HepG2 (cell line): ENCODE measurements at regions not wholly inside any gene's neighbourhood (a gene's known extent, or its start where the extent isn't known, plus 50 kb on each side); places are given as distances from the start of the nearest gene placed in this dataset.

Source experiments
- KLF6 ChIP-seq: IDR thresholded peaks from 2 replicates; pipeline ENCODE4 v1.8.0; 2016; ENCODE audit warnings: missing biosample characterization, missing genetic modification reagents
- NFKBIZ ChIP-seq: IDR thresholded peaks from 2 replicates; pipeline ENCODE4 v1.6.1; 2018; ENCODE audit warnings: missing genetic modification reagents, missing compliant biosample characterization
- NKX3-1 ChIP-seq: sonication (generic); formaldehyde crosslinking; IDR thresholded peaks from 2 replicates; pipeline ENCODE4 v1.5.0; 2020; ENCODE audit warnings: missing genetic modification reagents
- RXRB ChIP-seq: IDR thresholded peaks from 2 replicates; pipeline ENCODE4 v1.6.1; 2016; ENCODE audit warnings: borderline replicate concordance, missing genetic modification reagents, missing compliant biosample characterization
- SPEN ChIP-seq: sonication (generic); formaldehyde crosslinking; IDR thresholded peaks from 2 replicates; pipeline ENCODE4 v1.5.1; 2020; ENCODE audit warnings: low read depth, mild to moderate bottlenecking, missing genetic modification reagents
- YEATS4 ChIP-seq: sonication (generic); formaldehyde crosslinking; IDR thresholded peaks from 2 replicates; pipeline ENCODE4 v1.4.0; 2020; ENCODE audit warnings: missing genetic modification reagents, borderline replicate concordance
- ZBED4 ChIP-seq: sonication (generic); formaldehyde crosslinking; IDR thresholded peaks from 2 replicates; pipeline ENCODE4 v1.4.0; 2020; ENCODE audit warnings: missing genetic modification reagents, borderline replicate concordance
- ZFY ChIP-seq: sonication (generic); formaldehyde crosslinking; IDR thresholded peaks from 2 replicates; pipeline ENCODE4 v1.4.0; 2020; ENCODE audit warnings: missing genetic modification reagents
- ZNF263 ChIP-seq: sonication (generic); formaldehyde crosslinking; IDR thresholded peaks from 2 replicates; pipeline ENCODE4 v1.4.0; 2020; ENCODE audit warnings: missing genetic modification reagents
- ZNF329 ChIP-seq: sonication (generic); formaldehyde crosslinking; IDR thresholded peaks from 2 replicates; pipeline ENCODE4 v1.9.0; 2021; ENCODE audit warnings: low read depth, mild to moderate bottlenecking, missing genetic modification reagents
- ZNF331 ChIP-seq: sonication (generic); formaldehyde crosslinking; IDR thresholded peaks from 2 replicates; pipeline ENCODE4 v1.4.0; 2020; ENCODE audit warnings: missing genetic modification reagents
- ZNF709 ChIP-seq: sonication (generic); formaldehyde crosslinking; IDR thresholded peaks from 2 replicates; pipeline ENCODE4 v1.5.0; 2020; ENCODE audit warnings: mild to moderate bottlenecking, missing genetic modification reagents
- ZNF772 ChIP-seq: sonication (generic); formaldehyde crosslinking; IDR thresholded peaks from 2 replicates; pipeline ENCODE4 v1.5.0; 2020; ENCODE audit warnings: mild to moderate bottlenecking, missing genetic modification reagents
- ZNF800 ChIP-seq: sonication (generic); formaldehyde crosslinking; IDR thresholded peaks from 2 replicates; pipeline ENCODE4 v1.4.0; 2020; ENCODE audit warnings: missing genetic modification reagents
- TF ChIP-seq, protein P1 (sequence below): sonication (generic); formaldehyde crosslinking; IDR thresholded peaks from one replicate; pipeline ENCODE4 v1.5.1; 2020; ENCODE audit warnings: mild to moderate bottlenecking, missing genetic modification reagents; ENCODE audit errors: not compliant biosample characterization

- TF ChIP-seq, protein P1, sequence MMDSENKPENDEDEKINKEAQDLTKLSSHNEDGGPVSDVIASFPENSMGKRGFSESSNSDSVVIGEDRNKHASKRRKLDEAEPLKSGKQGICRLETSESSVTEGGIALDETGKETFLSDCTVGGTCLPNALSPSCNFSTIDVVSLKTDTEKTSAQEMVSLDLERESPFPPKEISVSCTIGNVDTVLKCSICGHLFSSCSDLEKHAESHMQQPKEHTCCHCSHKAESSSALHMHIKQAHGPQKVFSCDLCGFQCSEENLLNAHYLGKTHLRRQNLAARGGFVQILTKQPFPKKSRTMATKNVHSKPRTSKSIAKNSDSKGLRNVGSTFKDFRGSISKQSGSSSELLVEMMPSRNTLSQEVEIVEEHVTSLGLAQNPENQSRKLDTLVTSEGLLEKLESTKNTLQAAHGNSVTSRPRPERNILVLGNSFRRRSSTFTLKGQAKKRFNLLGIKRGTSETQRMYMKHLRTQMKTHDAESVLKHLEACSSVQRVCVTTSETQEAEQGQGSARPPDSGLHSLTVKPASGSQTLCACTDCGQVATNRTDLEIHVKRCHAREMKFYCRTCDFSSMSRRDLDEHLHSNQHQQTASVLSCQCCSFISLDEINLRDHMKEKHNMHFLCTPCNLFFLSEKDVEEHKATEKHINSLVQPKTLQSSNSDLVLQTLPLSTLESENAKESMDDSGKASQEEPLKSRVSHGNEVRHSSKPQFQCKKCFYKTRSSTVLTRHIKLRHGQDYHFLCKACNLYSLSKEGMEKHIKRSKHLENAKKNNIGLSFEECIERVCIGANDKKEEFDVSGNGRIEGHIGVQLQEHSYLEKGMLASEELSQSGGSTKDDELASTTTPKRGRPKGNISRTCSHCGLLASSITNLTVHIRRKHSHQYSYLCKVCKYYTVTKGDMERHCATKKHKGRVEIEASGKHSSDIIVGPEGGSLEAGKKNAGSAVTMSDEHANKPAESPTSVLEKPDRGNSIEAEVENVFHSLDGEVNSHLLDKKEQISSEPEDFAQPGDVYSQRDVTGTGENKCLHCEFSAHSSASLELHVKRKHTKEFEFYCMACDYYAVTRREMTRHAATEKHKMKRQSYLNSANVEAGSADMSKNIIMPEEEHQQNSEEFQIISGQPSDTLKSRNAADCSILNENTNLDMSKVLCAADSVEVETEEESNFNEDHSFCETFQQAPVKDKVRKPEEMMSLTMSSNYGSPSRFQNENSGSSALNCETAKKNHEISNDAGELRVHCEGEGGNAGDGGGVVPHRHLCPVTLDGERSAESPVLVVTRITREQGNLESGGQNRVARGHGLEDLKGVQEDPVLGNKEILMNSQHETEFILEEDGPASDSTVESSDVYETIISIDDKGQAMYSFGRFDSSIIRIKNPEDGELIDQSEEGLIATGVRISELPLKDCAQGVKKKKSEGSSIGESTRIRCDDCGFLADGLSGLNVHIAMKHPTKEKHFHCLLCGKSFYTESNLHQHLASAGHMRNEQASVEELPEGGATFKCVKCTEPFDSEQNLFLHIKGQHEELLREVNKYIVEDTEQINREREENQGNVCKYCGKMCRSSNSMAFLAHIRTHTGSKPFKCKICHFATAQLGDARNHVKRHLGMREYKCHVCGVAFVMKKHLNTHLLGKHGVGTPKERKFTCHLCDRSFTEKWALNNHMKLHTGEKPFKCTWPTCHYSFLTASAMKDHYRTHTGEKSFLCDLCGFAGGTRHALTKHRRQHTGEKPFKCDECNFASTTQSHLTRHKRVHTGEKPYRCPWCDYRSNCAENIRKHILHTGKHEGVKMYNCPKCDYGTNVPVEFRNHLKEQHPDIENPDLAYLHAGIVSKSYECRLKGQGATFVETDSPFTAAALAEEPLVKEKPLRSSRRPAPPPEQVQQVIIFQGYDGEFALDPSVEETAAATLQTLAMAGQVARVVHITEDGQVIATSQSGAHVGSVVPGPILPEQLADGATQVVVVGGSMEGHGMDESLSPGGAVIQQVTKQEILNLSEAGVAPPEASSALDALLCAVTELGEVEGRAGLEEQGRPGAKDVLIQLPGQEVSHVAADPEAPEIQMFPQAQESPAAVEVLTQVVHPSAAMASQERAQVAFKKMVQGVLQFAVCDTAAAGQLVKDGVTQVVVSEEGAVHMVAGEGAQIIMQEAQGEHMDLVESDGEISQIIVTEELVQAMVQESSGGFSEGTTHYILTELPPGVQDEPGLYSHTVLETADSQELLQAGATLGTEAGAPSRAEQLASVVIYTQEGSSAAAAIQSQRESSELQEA: no peak
- 0 out of 2 replicates have a peak, but pooled peaks have one; percentile 26 for TF ChIP-seq ZNF709
- peak; percentile 47 for TF ChIP-seq ZBED4 (CRISPR knock-in tag)
- TF ChIP-seq NKX3-1 (CRISPR knock-in tag): no peak
- no peak for TF ChIP-seq ZNF800 (CRISPR knock-in tag)
- peak; percentile 67; the same call in 1 of the 2 replicates for TF ChIP-seq ZNF263 (CRISPR knock-in tag)
- no peak for TF ChIP-seq RXRB
- no peak for TF ChIP-seq NFKBIZ (CRISPR knock-in tag)
- peak; percentile 36; the same call in 1 of the 2 replicates for TF ChIP-seq ZNF329 (CRISPR knock-in tag)
- TF ChIP-seq KLF6: 0 out of 2 replicates have a peak, but pooled peaks have one; percentile 2
- peak; percentile 64; the same call in 1 of the 2 replicates for TF ChIP-seq YEATS4 (CRISPR knock-in tag)
- TF ChIP-seq ZNF331: peak; percentile 14
- peak; percentile 81; the same call in 1 of the 2 replicates for TF ChIP-seq ZNF772 (CRISPR knock-in tag)
- peak; percentile 74; the same call in 1 of the 2 replicates for TF ChIP-seq ZFY (CRISPR knock-in tag)
- peak; percentile 44; the same call in 1 of the 2 replicates for TF ChIP-seq SPEN
These were observed 79.1 kb downstream of the NDUFS5 start (continued) for GRCh38 chr1:39105061-39105840.
